ENCODE measurements at regions not wholly inside any gene's neighbourhood (a gene's known extent, or its start where the extent isn't known, plus 50 kb on each side); places are given as distances from the start of the nearest gene placed in this dataset.

DNA sequence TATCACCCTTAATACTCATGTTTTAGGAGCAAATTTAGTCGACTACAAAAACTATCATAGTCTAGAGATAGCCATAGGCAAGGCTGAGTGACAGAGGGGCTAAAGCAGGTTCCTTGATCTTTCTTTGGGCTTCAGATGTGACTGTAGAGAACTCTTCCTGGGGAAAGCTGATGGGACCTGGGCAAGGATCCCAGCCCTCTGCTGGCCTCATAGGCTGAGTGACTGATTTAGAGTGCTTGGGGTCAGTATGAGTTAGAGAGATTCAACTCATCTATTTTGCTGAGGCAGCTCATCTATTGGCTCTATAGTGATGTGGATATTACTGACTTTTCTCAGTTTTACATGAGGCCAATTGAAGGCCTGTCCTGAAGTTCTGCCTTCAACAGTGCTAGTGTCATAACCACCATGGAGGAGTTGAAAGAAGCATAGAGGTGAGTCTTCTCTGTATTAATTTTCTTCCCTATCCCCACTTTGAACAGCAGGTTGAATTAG is 81.6 kb downstream of the SAMD9 start:
- intact Hi-C loops (cut with DNase I): no loop called here
- Histone ChIP-seq H3K9me3 (peaks cover 0 to 4% (median 0%) of the 10 kb centered on the region in 3 donors), H3K27me3 (peaks cover 0 to 4% (median 0%) of the 10 kb centered on the region in 4 donors), H3K4me1 (no peaks in the 10 kb centered on the region), H3K4me3 (no peak overlapping the region), H3K27ac (no peak overlapping the region), H3K36me3 (no peaks in the 10 kb centered on the region)
- WGBS, 2 donors: 65 to 85% methylated on average over 1 of the region's 1 CpG
- no peak for DNase-seq
- TF ChIP-seq, protein P1, sequence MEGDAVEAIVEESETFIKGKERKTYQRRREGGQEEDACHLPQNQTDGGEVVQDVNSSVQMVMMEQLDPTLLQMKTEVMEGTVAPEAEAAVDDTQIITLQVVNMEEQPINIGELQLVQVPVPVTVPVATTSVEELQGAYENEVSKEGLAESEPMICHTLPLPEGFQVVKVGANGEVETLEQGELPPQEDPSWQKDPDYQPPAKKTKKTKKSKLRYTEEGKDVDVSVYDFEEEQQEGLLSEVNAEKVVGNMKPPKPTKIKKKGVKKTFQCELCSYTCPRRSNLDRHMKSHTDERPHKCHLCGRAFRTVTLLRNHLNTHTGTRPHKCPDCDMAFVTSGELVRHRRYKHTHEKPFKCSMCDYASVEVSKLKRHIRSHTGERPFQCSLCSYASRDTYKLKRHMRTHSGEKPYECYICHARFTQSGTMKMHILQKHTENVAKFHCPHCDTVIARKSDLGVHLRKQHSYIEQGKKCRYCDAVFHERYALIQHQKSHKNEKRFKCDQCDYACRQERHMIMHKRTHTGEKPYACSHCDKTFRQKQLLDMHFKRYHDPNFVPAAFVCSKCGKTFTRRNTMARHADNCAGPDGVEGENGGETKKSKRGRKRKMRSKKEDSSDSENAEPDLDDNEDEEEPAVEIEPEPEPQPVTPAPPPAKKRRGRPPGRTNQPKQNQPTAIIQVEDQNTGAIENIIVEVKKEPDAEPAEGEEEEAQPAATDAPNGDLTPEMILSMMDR (IDR thresholded peaks at IDR 0.05): no peak
- no peak for TF ChIP-seq POLR2A (IDR thresholded peaks at IDR 0.05)

DNA sequence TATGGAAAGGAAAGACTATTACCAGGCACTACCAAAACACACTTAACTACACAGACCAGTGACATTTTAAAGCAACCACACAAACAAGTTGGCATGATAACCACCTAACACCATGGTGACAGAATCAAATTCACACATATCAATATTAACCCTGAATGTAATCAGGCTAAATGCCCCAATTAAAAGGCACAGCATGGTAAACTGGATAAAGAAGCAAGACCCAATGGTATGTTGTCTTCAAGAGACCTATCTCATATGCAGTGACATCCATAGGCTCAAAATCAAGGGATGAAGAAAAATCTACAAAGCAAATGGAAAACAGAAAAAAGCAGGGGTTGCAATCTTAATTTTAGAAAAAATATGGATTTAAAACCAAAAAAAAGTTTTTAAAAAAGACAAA is 86.0 kb downstream of the SAMD9 start:
- no peaks in the 10 kb centered on the region for H3K36me3 ChIP-seq
- H3K27me3 ChIP-seq: no peaks in the 10 kb centered on the region
- no peak overlapping the region for H3K27ac ChIP-seq
- intact Hi-C loops (cut with DNase I): no loop called here
- H3K9me3 ChIP-seq: peaks cover 0 to 4% (median 0%) of the 10 kb centered on the region in 3 donors
- TF ChIP-seq, protein P1 (IDR thresholded peaks at IDR 0.05): no peak
- TF ChIP-seq POLR2A (IDR thresholded peaks at IDR 0.05): no peak
- DNase-seq: no peak
- H3K4me1 ChIP-seq: peaks cover 0 to 14% (median 0%) of the 10 kb centered on the region in 3 donors
- H3K4me3 ChIP-seq: no peak overlapping the region

DNA sequence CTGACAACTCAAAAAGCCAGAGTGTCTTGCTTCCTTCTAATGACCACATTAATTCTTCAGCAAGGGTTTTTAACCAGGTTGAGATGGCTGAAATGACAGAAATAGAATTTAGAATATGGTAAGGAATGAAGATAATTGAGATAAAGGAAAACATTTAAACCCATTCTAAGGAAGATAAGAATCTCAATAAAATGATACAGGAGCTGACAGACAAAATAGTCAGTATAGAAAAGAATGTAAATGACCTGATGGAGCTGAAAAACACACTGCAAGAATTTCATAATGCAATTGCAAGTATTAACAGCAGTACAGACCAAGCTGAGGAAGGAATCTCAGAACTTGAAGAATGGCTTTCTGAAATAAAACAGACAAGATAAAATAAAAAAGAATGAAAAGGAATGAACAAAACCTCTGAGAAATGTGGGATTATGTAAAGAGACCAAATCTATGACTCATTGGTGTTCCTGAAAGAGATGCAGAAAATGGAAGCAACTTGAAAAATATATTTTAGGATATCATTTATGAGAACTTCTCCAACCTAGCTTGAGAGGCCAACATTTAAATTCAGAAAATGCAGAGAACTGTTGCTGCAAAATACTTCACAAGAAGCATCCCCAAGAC is 87.1 kb downstream of the SAMD9 start:
- peaks cover 0 to 14% (median 0%) of the 10 kb centered on the region in 3 donors for H3K4me1 ChIP-seq
- peaks cover 0 to 4% (median 0%) of the 10 kb centered on the region in 3 donors for H3K9me3 ChIP-seq
- no peak overlapping the region for H3K27ac ChIP-seq
- no peaks in the 10 kb centered on the region for H3K27me3 ChIP-seq
- H3K36me3 ChIP-seq: no peaks in the 10 kb centered on the region
- no peak overlapping the region for H3K4me3 ChIP-seq
- intact Hi-C loops (cut with DNase I): no loop called here
- DNase-seq: no peak
- TF ChIP-seq, protein P1 (IDR thresholded peaks at IDR 0.05): no peak
- no peak for TF ChIP-seq POLR2A (IDR thresholded peaks at IDR 0.05)

DNA sequence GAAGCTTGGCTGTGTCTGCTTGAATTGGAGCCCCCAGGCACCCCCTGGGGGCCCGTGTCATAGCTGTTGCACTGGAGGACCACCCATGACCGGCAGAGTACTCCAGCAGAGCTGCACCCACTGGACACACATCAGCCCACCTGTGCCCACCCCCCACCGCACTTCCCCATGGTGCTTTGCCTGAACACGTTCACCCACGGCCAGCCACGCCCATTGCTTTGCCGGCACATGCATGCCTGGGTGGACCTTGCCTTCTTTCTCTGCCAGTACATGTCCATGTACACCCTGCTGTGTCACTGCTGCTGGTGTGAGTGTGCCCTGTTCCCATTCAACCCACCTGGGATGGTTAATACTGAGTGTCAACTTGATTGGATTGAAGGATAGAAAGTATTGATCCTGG is 88.7 kb downstream of the SAMD9 start:
- TF ChIP-seq POLR2A (IDR thresholded peaks at IDR 0.05): no peak
- TF ChIP-seq, protein P1 (IDR thresholded peaks at IDR 0.05): no peak
- H3K4me1 ChIP-seq: peaks cover 0 to 14% (median 0%) of the 10 kb centered on the region in 3 donors
- intact Hi-C loops (cut with DNase I): no loop called here
- 46% methylated on average over 5 of the region's 7 CpGs; no CpG with 5 or more reads in 1 of the 2 donors for WGBS, 2 donors
- no peaks in the 10 kb centered on the region for H3K27me3 ChIP-seq
- H3K9me3 ChIP-seq: peaks cover 0 to 4% (median 0%) of the 10 kb centered on the region in 3 donors
- no peak for DNase-seq
- H3K36me3 ChIP-seq: no peaks in the 10 kb centered on the region
- H3K4me3 ChIP-seq: no peak overlapping the region
- no peak overlapping the region for H3K27ac ChIP-seq

DNA sequence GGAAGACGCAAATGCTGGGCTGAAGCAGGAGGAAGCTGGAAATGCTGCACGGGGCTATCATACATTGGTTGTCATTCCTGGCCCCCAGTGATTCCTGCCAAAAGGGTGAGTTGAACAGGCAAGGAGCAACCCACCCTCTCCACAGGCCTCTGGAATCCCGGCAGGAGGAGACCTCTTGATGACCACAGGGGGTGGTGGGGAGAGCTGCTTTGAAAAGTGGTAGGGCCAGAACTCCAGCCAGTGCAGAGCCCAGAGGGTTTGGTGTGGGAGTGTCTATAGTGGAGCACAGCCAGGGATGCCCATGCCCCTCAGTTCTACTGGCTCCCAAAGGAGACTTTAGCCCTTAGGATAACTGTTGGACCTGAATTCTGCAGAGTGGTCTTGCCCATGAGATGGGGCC is 89.2 kb downstream of the SAMD9 start:
- no peaks in the 10 kb centered on the region for H3K36me3 ChIP-seq
- intact Hi-C loops (cut with DNase I): no loop called here
- peaks cover 0 to 14% (median 0%) of the 10 kb centered on the region in 3 donors for H3K4me1 ChIP-seq
- no peak for DNase-seq
- peaks cover 0 to 4% (median 0%) of the 10 kb centered on the region in 3 donors for H3K9me3 ChIP-seq
- 86 to 89% methylated on average over 2 of the region's 3 CpGs for WGBS, 2 donors
- TF ChIP-seq, protein P1 (IDR thresholded peaks at IDR 0.05): no peak
- TF ChIP-seq POLR2A (IDR thresholded peaks at IDR 0.05): no peak
- H3K27me3 ChIP-seq: no peaks in the 10 kb centered on the region
- no peak overlapping the region for H3K4me3 ChIP-seq
- H3K27ac ChIP-seq: no peak overlapping the region
